Spleen (tissue), 11 donors: ENCODE measurements at regions not wholly inside any gene's neighbourhood (a gene's known extent, or its start where the extent isn't known, plus 50 kb on each side); places are given as distances from the start of the nearest gene placed in this dataset.

Experiments
- DNase-seq: peaks from one replicate; pipeline ENCODE4 v3.0.0-alpha.2; 2020
- H3K27ac ChIP-seq, 8 donors: fragments of 200-600 bp; sonication (generic) in 7 of 8; 1 replicate in 4 of 8; 2 replicates in 4 of 8; pipeline versions ENCODE4 v1.5.0 to v1.8.0; 2016 to 2021; ENCODE audit warnings: inconsistent platforms in 4 of 8, mild to moderate bottlenecking in 4 of 8, moderate library complexity in 1 of 8
- H3K27me3 ChIP-seq, 7 donors: fragments of 200-600 bp; sonication (generic) in 6 of 7; replicated peaks in 1 of 7; 1 replicate in 4 of 7; 2 replicates in 3 of 7; pipeline versions ENCODE4 v1.5.0 to v1.8.0; 2016 to 2021; ENCODE audit warnings: inconsistent platforms in 3 of 7, mild to moderate bottlenecking in 1 of 7
- H3K36me3 ChIP-seq, 6 donors: fragments of 200-600 bp; sonication (generic) in 5 of 6; 1 replicate in 4 of 6; 2 replicates in 2 of 6; pipeline versions ENCODE4 v1.5.0 to v1.8.0; 2016 to 2021; ENCODE audit warnings: inconsistent platforms in 2 of 6
- H3K4me1 ChIP-seq, 6 donors: fragments of 200-600 bp; sonication (generic) in 5 of 6; 1 replicate in 3 of 6; 2 replicates in 3 of 6; pipeline versions ENCODE4 v1.5.0 to v1.8.0; 2016 to 2021; ENCODE audit warnings: inconsistent platforms in 3 of 6
- H3K4me3 ChIP-seq, 8 donors: fragments of 200-600 bp; sonication (generic) in 7 of 8; 1 replicate in 4 of 8; 2 replicates in 4 of 8; pipeline versions ENCODE4 v1.5.0 to v1.8.0; 2016 to 2021; ENCODE audit warnings: inconsistent platforms in 4 of 8, mild to moderate bottlenecking in 4 of 8, moderate library complexity in 2 of 8
- H3K9me3 ChIP-seq, 8 donors: fragments of 200-600 bp; sonication (generic) in 7 of 8; 1 replicate in 4 of 8; 2 replicates in 4 of 8; pipeline versions ENCODE4 v1.5.0 to v1.8.0; 2016 to 2021; ENCODE audit warnings: inconsistent platforms in 4 of 8
- CTCF ChIP-seq, 11 experiments: fragments of 200-600 bp in 7 of 11; fragments of 450-650 bp in 4 of 11; sonication (generic) in 4 of 11; IDR thresholded peaks in 8 of 11; conservative IDR thresholded peaks in 3 of 11; 1 replicate in 7 of 11; 2 replicates in 4 of 11; pipeline versions ENCODE4 v1.4.0 to v1.8.0; 2016 to 2021; ENCODE audit warnings: antibody characterized with exemption in 11 of 11, inconsistent platforms in 4 of 11, mild to moderate bottlenecking in 1 of 11
- POLR2A ChIP-seq, 3 donors: fragments of 450-650 bp; IDR thresholded peaks; one replicate each; pipeline ENCODE4 v1.5.1; 2017; ENCODE audit warnings: antibody characterized with exemption in 3 of 3, mild to moderate bottlenecking in 1 of 3
- POLR2AphosphoS5 ChIP-seq, 3 donors: sonication (generic); formaldehyde crosslinking; IDR thresholded peaks; one replicate each; pipeline ENCODE4 v1.5.1; 2017; ENCODE audit warnings: antibody characterized with exemption in 3 of 3
- WGBS, 5 donors: extraction: QIAGEN DNeasy Blood & Tissue Kit in 3 of 5; methylation state at CpG; one replicate each; pipeline versions ENCODE4 v1.1.5 to v1.1.7; 2013 to 2018; 5-methylcytosine and 5-hydroxymethylcytosine counted together
- intact Hi-C: fragments of 100-400 bp; cut with DNase I; formaldehyde crosslinking; loops from one replicate; pipeline ENCODE4 v1.15.0; 2023; ENCODE audit warnings: low total_unique reads
- donor health status: healthy with polysubstance abuse.
- donor health status: DM: no; HTN: no; CAD: no; lungs with moderate emphysema.
- donor health status: DM: no; HTN: no; CAD: no.
- donor health status: Bipolar disorder and iron deficiency.
- donor health status: healthy.
- donor health status: DM: no; HTN: no; CAD: no.
- donor health status: DM: yes; HTN: yes; CAD: no.

- Histone ChIP-seq H3K27me3 (peaks cover 0 to 19% (median 2%) of the 10 kb centered on the region in 7 donors), H3K9me3 (peaks cover 0 to 8% (median 0%) of the 10 kb centered on the region in 8 donors), H3K4me3 (no peak overlapping the region), H3K36me3 (no peaks in the 10 kb centered on the region), H3K27ac (no peak overlapping the region), H3K4me1 (no peaks in the 10 kb centered on the region)
- WGBS, 5 donors, result 81 to 91% (median 87%) methylated on average over 3 of the region's 3 CpGs
- no peak for TF ChIP-seq POLR2AphosphoS5 (IDR thresholded peaks at IDR 0.05)
- no peak for DNase-seq
- intact Hi-C loops, result no loop called here
Observed at GRCh38 chr16:87101903-87102302, 215.3 kb downstream of the C16orf95 start.

- WGBS, 5 donors, result 88 to 95% (median 91%) methylated on average over 2 of the region's 2 CpGs
- no peaks in the 10 kb centered on the region for H3K36me3 ChIP-seq
- TF ChIP-seq CTCF (IDR thresholded peaks at IDR 0.05 in 8 of 11, conservative IDR thresholded peaks at IDR 0.05 in 3 of 11), result no peak
- TF ChIP-seq POLR2AphosphoS5 (IDR thresholded peaks at IDR 0.05), result no peak
- TF ChIP-seq POLR2A (IDR thresholded peaks at IDR 0.05), result no peak
- no peak overlapping the region for H3K4me3 ChIP-seq
- no peak overlapping the region for H3K27ac ChIP-seq
- H3K4me1 ChIP-seq, result no peaks in the 10 kb centered on the region
- intact Hi-C loops, result no loop called here
- H3K27me3 ChIP-seq, result peaks cover 0 to 5% (median 0%) of the 10 kb centered on the region in 7 donors
- peaks cover 0 to 8% (median 0%) of the 10 kb centered on the region in 8 donors for H3K9me3 ChIP-seq
- no peak for DNase-seq
Observed at GRCh38 chr16:87107201-87107600, 210.0 kb downstream of the C16orf95 start.

- H3K9me3 ChIP-seq, result peaks cover 0 to 8% (median 0%) of the 10 kb centered on the region in 8 donors
- intact Hi-C loops, result no loop called here
- WGBS, 5 donors, result 70 to 84% (median 80%) methylated on average over 4 of the region's 4 CpGs
- no peaks in the 10 kb centered on the region for H3K4me1 ChIP-seq
- TF ChIP-seq CTCF (IDR thresholded peaks at IDR 0.05 in 8 of 11, conservative IDR thresholded peaks at IDR 0.05 in 3 of 11), result no peak
- TF ChIP-seq POLR2AphosphoS5 (IDR thresholded peaks at IDR 0.05), result no peak
- TF ChIP-seq POLR2A (IDR thresholded peaks at IDR 0.05), result no peak
- no peak for DNase-seq
- peaks cover 0 to 5% (median 0%) of the 10 kb centered on the region in 7 donors for H3K27me3 ChIP-seq
- H3K36me3 ChIP-seq, result no peaks in the 10 kb centered on the region
- no peak overlapping the region for H3K4me3 ChIP-seq
- H3K27ac ChIP-seq, result no peak overlapping the region
Observed at GRCh38 chr16:87108278-87108677, 208.9 kb downstream of the C16orf95 start.

- Histone ChIP-seq H3K36me3 (no peaks in the 10 kb centered on the region), H3K4me1 (no peaks in the 10 kb centered on the region), H3K4me3 (no peak overlapping the region), H3K9me3 (peaks cover 0 to 6% (median 0%) of the 10 kb centered on the region in 8 donors), H3K27me3 (peaks cover 0 to 5% (median 0%) of the 10 kb centered on the region in 7 donors), H3K27ac (no peak overlapping the region)
- no peak for DNase-seq
- intact Hi-C loops, result no loop called here
- WGBS, 5 donors, result 94 to 100% (median 97%) methylated on average over 1 of the region's 1 CpG
- TF ChIP-seq POLR2A (IDR thresholded peaks at IDR 0.05), result no peak
- TF ChIP-seq POLR2AphosphoS5 (IDR thresholded peaks at IDR 0.05), result no peak
- TF ChIP-seq CTCF (IDR thresholded peaks at IDR 0.05 in 8 of 11, conservative IDR thresholded peaks at IDR 0.05 in 3 of 11), result no peak
Observed at GRCh38 chr16:87108941-87109340, 208.3 kb downstream of the C16orf95 start.

- peaks cover 0 to 6% (median 0%) of the 10 kb centered on the region in 6 donors for H3K4me1 ChIP-seq
- H3K27ac ChIP-seq, result no peak overlapping the region
- peaks cover 0 to 22% (median 0%) of the 10 kb centered on the region in 7 donors for H3K27me3 ChIP-seq
- 91 to 96% (median 93%) methylated on average over 5 of the region's 5 CpGs for WGBS, 5 donors
- no peak for DNase-seq
- H3K9me3 ChIP-seq, result no peaks in the 10 kb centered on the region
- intact Hi-C loops, result no loop called here
- no peak overlapping the region for H3K4me3 ChIP-seq
- TF ChIP-seq POLR2A (IDR thresholded peaks at IDR 0.05) (no peak), POLR2AphosphoS5 (IDR thresholded peaks at IDR 0.05) (no peak), CTCF (IDR thresholded peaks at IDR 0.05 in 8 of 11, conservative IDR thresholded peaks at IDR 0.05 in 3 of 11) (no peak)
- no peaks in the 10 kb centered on the region for H3K36me3 ChIP-seq
Observed at GRCh38 chr16:87114832-87115231, 202.4 kb downstream of the C16orf95 start.
